ENCODE measurements at regions not wholly inside any gene's neighbourhood (a gene's known extent, or its start where the extent isn't known, plus 50 kb on each side); places are given as distances from the start of the nearest gene placed in this dataset.

DNA sequence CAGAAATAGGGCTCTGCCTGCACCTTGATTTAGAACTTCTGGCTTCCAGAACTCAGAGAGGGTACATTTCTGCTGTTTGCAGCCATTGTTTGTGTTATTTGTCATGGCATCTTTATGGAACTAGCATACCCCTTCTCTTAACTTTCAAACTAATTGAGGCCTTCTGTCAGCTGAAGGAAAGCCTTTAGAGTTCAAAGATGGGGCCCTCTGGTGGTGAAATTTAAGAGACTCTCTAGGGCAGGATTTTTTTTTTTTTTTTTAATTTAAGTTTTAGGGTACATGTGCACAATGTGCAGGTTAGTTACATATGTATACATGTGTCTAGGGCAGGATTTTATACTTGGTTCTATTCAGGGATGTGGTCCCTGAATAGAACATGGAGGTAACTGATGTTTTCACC, 260.6 kb upstream of the LINC00305 start (continued):
- TF ChIP-seq HOXA9 (CRISPR knock-in tag; IDR thresholded peaks at IDR 0.05; ENCODE audit: borderline replicate concordance) = no peak
- no peak for TF ChIP-seq STAT6 (CRISPR knock-in tag; IDR thresholded peaks at IDR 0.05; ENCODE audit: borderline replicate concordance)
- TF ChIP-seq ZSCAN12 (CRISPR knock-in tag; IDR thresholded peaks at IDR 0.05) = no peak

- in situ Hi-C loops (cut with HindIII; ENCODE audit: extremely low pct_ligation_motif_present, low pct_unique_long_range_greater_than_20kb) = no loop called here
- H2AFZ ChIP-seq (ENCODE audit: low read length) = no peak overlapping the region
- ChIA-PET POLR2A (no interaction called here), CTCF (ENCODE audit: low intra/inter-chr PET ratio, low total read pairs) (no interaction called here)
- no TSS peak for BruUV-seq (replicated peaks)
- H3K36me3 ChIP-seq (replicated peaks in 1 of 2; ENCODE audit: control insufficient read depth in 1 of 2, insufficient read depth in 2 of 2, low read length in 2 of 2) = no peaks in the 10 kb centered on the region
- no peaks in the 10 kb centered on the region; the same call in 1 of the 2 replicates for H3K4me1 ChIP-seq (ENCODE audit: insufficient read depth, low read length)
- no peaks in the 10 kb centered on the region for H4K20me1 ChIP-seq (ENCODE audit: insufficient read depth, low read length)
- DNase-seq (ENCODE audit: low spot score) (no peak), ATAC-seq (peak; percentile 79), FAIRE-seq (no peak)
- no peak overlapping the region for H3K4me2 ChIP-seq (ENCODE audit: low read depth, low read length)
- no peaks in the 10 kb centered on the region for H3K79me2 ChIP-seq (ENCODE audit: insufficient read depth, low read length)
- WGBS (ENCODE audit: low lambda C conversion rate) = 0% methylated on average over 2 of the region's 2 CpGs
- no peak overlapping the region for H3K4me3 ChIP-seq (replicated peaks in 1 of 3; ENCODE audit: insufficient read depth in 1 of 3, low read depth in 2 of 3, low read length in 3 of 3)
- intact Hi-C loops (cut with micrococcal nuclease; ENCODE audit: unreplicated experiment) = loop anchor here (2.0 to 5.0 kb wide), 2 partner anchors 303 to 390 kb away; no protein-coding TSS in a partner anchor
- H3K9me3 ChIP-seq (ENCODE audit: low read length) = peaks cover 10% of the 10 kb centered on the region; the same call in 1 of the 2 replicates
- no peaks in the 10 kb centered on the region for H3K27me3 ChIP-seq (ENCODE audit: control insufficient read depth in 1 of 2, insufficient read depth in 2 of 2, low read length in 2 of 2)
- H3K9ac ChIP-seq (ENCODE audit: insufficient read depth, low read depth, low read length) = no peak overlapping the region
- TF ChIP-seq NPAS2 (CRISPR knock-in tag; IDR thresholded peaks at IDR 0.05; ENCODE audit: borderline replicate concordance) (no peak), SETDB1 (CRISPR knock-in tag; IDR thresholded peaks at IDR 0.05; ENCODE audit: borderline replicate concordance) (no peak), MIXL1 (CRISPR knock-in tag; IDR thresholded peaks at IDR 0.05) (0 out of 2 replicates have a peak, but pooled peaks have one; percentile 60), KDM3A (CRISPR knock-in tag; IDR thresholded peaks at IDR 0.05; ENCODE audit: low read depth) (no peak), HNRNPL (IDR thresholded peaks at IDR 0.05; ENCODE audit: low read depth, low read length) (no peak), HNF4A (CRISPR knock-in tag; IDR thresholded peaks at IDR 0.05) (0 out of 2 replicates have a peak, but pooled peaks have one; percentile 12), ERF (CRISPR knock-in tag; IDR thresholded peaks at IDR 0.05) (no peak), MBNL3 (CRISPR knock-in tag; conservative IDR thresholded peaks at IDR 0.05) (no peak), ATF1 (CRISPR knock-in tag; IDR thresholded peaks at IDR 0.05) (no peak), MAFK (conservative IDR thresholded peaks at IDR 0.05 in 1 of 2, IDR thresholded peaks at IDR 0.05 in 1 of 2; ENCODE audit: low read length in 2 of 2) (0 out of 4 replicates have a peak, but pooled peaks of 1 of the 2 experiments have one; percentile 4), SNRNP70 (IDR thresholded peaks at IDR 0.05; ENCODE audit: low read depth, low read length) (no peak), ATF7-NPFF (CRISPR knock-in tag; IDR thresholded peaks at IDR 0.05; ENCODE audit: low read depth) (no peak), BCL6 (CRISPR knock-in tag; IDR thresholded peaks at IDR 0.05) (peak; percentile 24; the same call in 1 of the 2 replicates)
- H3K27ac ChIP-seq (ENCODE audit: extremely low read length, insufficient read depth, low read length) = no peak overlapping the region
These were observed 258.7 kb upstream of the LINC00305 start for GRCh38 chr18:64407606-64408005.
